AG20443 (cell line): ENCODE measurements at regions not wholly inside any gene's neighbourhood (a gene's known extent, or its start where the extent isn't known, plus 50 kb on each side); places are given as distances from the start of the nearest gene placed in this dataset.

ENCODE experiments used
- DNase-seq: peaks from one replicate; pipeline ENCODE4 v3.0.0; 2012; ENCODE audit warnings: low spot score, mixed read lengths

DNA sequence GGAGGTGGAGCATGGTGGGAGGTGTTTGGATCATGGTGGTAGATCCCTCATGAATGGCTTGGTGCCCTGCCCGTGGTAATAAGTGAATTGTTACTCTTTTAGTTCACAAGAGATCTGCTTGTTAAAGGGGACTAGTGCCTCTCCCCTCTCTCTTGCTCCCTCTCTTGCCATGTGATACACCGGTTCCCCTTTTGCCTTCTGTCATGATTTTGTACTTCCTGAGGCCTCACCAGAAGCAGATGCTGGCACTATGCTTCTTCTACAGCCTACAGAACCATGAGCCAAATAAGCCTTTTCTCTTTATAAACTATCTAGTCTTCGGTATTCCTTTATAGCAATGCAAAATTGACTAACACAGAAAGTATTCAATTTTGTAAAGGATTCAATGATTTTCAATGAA lies 817.1 kb downstream of the TLR4 start:
- DNase-seq, result no peak

GRCh38 chr9:118522093-118523028 lies 818.2 kb downstream of the TLR4 start:
- peak; percentile 85 for DNase-seq

- no peak for DNase-seq
Measured at GRCh38 chr9:118527261-118527660, 823.1 kb downstream of the TLR4 start.

- peak; percentile 32 for DNase-seq
Measured at GRCh38 chr9:118529210-118529609, 825.0 kb downstream of the TLR4 start.

DNA sequence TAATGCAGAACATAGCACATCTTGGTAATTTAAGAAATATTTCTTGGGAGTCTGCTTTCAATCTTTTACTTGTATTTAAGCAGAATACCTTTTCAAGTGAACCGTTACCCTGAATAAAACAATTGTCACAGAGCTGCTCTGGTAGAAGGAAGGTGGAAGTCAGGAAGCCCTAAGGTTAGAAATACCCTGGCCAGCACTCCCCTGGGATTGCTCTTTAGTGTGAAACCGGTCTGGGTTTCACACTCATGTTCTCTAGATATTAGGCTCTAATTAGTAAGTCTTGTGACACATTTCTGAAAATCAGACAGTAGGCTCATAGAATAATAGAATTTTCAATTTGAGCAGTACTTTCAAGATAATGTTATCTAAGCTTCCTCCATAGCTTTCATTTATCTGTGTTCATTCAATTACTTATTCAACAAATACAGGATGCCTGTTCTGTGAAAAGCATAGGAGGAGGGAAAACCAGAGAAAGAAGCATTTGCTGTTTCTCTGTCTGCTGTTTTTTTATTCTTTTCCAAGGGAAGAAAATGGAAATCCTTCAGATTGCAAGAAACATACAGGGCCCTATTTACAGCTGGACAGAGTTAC lies 825.5 kb downstream of the TLR4 start:
- DNase-seq, result no peak

DNA sequence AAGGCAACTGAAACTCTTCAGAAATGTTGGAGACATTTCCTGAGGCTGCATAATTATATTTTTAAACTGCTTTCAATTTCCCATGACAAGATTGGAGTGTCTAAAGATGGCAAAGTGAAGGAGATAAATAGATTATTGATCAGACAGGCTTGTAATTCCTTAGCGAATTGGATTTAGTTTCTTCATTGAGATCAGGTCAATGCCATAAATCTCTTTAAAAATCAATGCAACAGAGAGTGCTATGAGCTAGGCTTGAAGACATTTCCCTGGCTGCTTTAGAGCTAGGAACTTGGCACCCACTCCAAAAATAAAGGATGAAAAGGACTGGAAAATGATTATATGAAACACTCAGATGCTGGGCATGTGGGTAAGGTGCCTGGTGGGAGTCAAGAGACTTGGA lies 828.4 kb downstream of the TLR4 start:
- no peak for DNase-seq

- peak; percentile 58 for DNase-seq
Measured at GRCh38 chr9:118533101-118533500, 828.9 kb downstream of the TLR4 start.

GRCh38 chr9:118533850-118534249 lies 829.6 kb downstream of the TLR4 start:
- no peak for DNase-seq

GRCh38 chr9:118536153-118536552 lies 832.0 kb downstream of the TLR4 start:
- no peak for DNase-seq

GRCh38 chr9:118538959-118539358 lies 830.3 kb downstream of the BRINP1 start:
- no peak for DNase-seq

- DNase-seq, result no peak
Measured at GRCh38 chr9:118553465-118553864, 815.8 kb downstream of the BRINP1 start.

DNA sequence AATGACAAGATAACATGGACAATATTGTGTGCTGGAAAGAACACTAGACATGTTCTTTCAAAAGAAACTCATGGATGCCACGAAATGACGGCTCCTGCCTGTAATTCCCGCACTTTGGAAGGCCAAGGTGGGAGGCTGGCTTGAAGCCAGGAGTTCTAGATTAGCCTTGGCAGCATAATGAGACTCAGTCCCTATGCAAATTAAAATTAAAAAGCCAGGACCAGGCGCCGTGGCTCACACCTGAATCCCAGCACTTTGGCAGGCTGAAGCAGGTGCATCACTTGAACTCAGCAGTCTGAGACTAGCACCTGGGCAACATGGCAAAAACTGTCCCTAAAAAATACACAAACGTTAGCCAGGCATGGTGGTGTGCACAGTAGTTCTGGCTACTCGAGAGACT lies 814.2 kb downstream of the BRINP1 start:
- DNase-seq, result no peak

- no peak for DNase-seq
Measured at GRCh38 chr9:118558026-118558425, 811.2 kb downstream of the BRINP1 start.

- no peak for DNase-seq
Measured at GRCh38 chr9:118558891-118559290, 810.3 kb downstream of the BRINP1 start.

DNA sequence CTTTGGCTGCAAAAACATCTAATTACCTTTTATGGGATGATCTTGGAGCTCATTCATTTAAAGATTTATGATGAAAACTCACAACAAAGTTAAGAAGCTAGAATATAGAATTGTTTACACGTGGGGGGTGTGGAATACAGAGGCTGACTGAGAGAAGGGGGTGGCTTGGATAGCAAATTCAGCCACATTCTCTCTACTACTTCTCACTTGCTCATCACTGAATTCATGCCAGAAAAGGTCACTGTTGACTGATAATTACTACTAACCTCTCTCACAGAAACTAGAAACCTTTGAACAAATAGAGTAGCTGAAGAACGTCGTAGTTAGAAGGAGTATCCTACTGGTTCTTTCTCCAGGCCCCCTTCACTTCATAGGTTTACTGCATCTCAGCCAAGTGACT lies 808.2 kb downstream of the BRINP1 start:
- no peak for DNase-seq

- peak; percentile 27 for DNase-seq
Measured at GRCh38 chr9:118563677-118564076, 805.6 kb downstream of the BRINP1 start.

DNA sequence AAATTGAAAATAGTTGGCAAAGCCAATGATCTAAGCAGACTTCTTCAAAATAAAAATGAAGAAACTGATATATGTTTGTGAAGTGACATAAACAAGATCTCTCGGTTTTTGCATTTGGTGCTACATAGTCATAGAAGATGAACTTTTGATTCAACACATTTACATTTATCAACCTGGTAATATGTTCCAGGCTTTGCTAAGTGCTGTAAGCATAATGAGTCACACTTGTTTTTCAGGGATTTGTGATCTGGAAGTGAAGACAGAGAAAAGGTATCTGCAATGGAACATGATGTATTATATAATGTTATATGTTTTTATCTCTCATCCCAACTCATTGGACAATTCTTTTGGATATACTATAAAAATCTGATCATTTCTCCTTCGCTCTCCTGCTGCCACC lies 801.4 kb downstream of the BRINP1 start:
- DNase-seq, result no peak

- DNase-seq, result no peak
Measured at GRCh38 chr9:118568704-118569103, 800.5 kb downstream of the BRINP1 start.

- DNase-seq, result no peak
Measured at GRCh38 chr9:118569148-118569547, 800.1 kb downstream of the BRINP1 start.

DNA sequence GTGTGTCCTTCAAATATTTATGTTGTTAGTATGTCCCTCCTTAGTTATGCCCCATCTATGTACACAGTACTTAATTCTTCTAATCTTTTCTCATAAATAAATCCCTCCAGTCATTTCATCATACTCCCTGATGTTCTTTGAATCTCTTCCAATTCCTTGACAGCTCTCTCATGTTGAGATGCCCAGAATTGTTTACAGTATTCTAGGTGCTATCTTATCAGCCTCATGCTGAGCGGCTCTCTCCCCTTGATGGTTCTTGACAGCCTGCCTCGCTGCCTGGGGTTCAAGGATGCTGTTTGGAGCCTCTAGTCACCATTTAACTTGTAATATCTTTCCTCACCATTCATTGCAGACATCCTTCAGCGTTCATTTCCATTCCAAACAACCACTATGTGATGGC lies 799.2 kb downstream of the BRINP1 start:
- no peak for DNase-seq

- no peak for DNase-seq
Measured at GRCh38 chr9:118575341-118576070, 793.7 kb downstream of the BRINP1 start.

DNA sequence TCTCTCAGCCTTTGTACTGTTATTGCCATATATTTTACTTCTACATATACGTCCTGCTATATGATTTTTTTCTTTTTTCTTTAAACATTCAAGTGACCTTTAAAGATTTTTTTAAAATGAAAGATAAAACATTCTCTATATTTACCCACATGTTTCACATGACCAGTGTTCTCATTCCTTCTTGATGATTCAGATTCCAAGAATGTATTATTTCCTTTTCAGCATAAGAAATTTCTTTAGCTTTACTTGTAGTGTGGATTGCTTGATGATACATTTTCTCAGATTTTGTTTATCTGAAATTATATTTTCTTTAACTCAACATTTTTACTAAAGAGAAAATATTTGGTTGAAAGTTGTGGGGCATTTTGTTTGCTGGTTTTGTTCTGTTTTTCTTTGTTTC lies 792.1 kb downstream of the BRINP1 start:
- DNase-seq, result peak; percentile 34

GRCh38 chr9:118578467-118578866 lies 790.8 kb downstream of the BRINP1 start:
- peak; percentile 55 for DNase-seq
